ENCODE measurements at regions not wholly inside any gene's neighbourhood (a gene's known extent, or its start where the extent isn't known, plus 50 kb on each side); places are given as distances from the start of the nearest gene placed in this dataset.

- TF ChIP-seq ZNF462 (CRISPR knock-in tag; IDR thresholded peaks at IDR 0.05) (no peak), STAT1 (IDR thresholded peaks at IDR 0.05; ENCODE audit: unreplicated experiment) (no peak)
These were observed 463.6 kb upstream of the SLC14A2 start (continued) for GRCh38 chr18:45151645-45152044.

GRCh38 chr18:45155526-45155925, 459.8 kb upstream of the SLC14A2 start:
- Mint-ChIP-seq H3K27me3 (ENCODE audit: insufficient read depth, low read depth, poor library complexity) (peaks cover 2% of the 10 kb centered on the region), H3K36me3 (ENCODE audit: low read depth) (no peaks in the 10 kb centered on the region), H3K9me3 (no peaks in the 10 kb centered on the region), H3K4me3 (no peak overlapping the region), H3K4me1 (no peaks in the 10 kb centered on the region), H3K27ac (no peak overlapping the region)
- Histone ChIP-seq H2AFZ (no peak overlapping the region), H3K9me2 (ENCODE audit: insufficient read depth) (peaks cover 20% of the 10 kb centered on the region; the same call in 1 of the 2 replicates), H3K36me3 (ENCODE audit: insufficient read depth) (no peaks in the 10 kb centered on the region), H3K4me1 (ENCODE audit: insufficient read depth) (no peaks in the 10 kb centered on the region), H3K27ac (ENCODE audit: low read depth) (no peak overlapping the region), H3K4me3 (no peak overlapping the region), H3K79me2 (replicated peaks; ENCODE audit: insufficient read depth) (no peaks in the 10 kb centered on the region), H3F3A (replicated peaks; ENCODE audit: low read depth) (no peaks in the 10 kb centered on the region), H3K4me2 (no peak overlapping the region), H3K27me3 (ENCODE audit: insufficient read depth) (no peaks in the 10 kb centered on the region), H4K20me1 (replicated peaks; ENCODE audit: insufficient read depth) (no peaks in the 10 kb centered on the region)
- ATAC-seq (no peak), DNase-seq (ENCODE audit: low spot score) (no peak)
- TF ChIP-seq EZH2phosphoT487 (IDR thresholded peaks at IDR 0.05; ENCODE audit: unreplicated experiment) = no peak
- TF ChIP-seq NANOG (IDR thresholded peaks at IDR 0.05; ENCODE audit: borderline replicate concordance) = no peak
- TF ChIP-seq CREB1 (CRISPR knock-in tag; IDR thresholded peaks at IDR 0.05; ENCODE audit: low read depth) = no peak
- TF ChIP-seq ETS1 (IDR thresholded peaks at IDR 0.05) = no peak
- TF ChIP-seq REST (IDR thresholded peaks at IDR 0.05; ENCODE audit: unreplicated experiment) = no peak
- TF ChIP-seq POLR2AphosphoS5 (IDR thresholded peaks at IDR 0.05; ENCODE audit: low read depth) = no peak
